ENCODE measurements at regions not wholly inside any gene's neighbourhood (a gene's known extent, or its start where the extent isn't known, plus 50 kb on each side); places are given as distances from the start of the nearest gene placed in this dataset.

GRCh38 chr10:3484306-3485056 is 300.5 kb downstream of the KLF6 start:
- no peak for TF ChIP-seq CTCF (conservative IDR thresholded peaks at IDR 0.05; ENCODE audit: low read depth, low read length)
- TF ChIP-seq EZH2phosphoT487 (IDR thresholded peaks at IDR 0.05; ENCODE audit: borderline replicate concordance, low read length): no peak
- no peak for TF ChIP-seq EZH2 (IDR thresholded peaks at IDR 0.05; ENCODE audit: low read length, unreplicated experiment)

Data from PC-3 (cell line).